Endothelial cell of umbilical vein (primary cell): ENCODE measurements at regions not wholly inside any gene's neighbourhood (a gene's known extent, or its start where the extent isn't known, plus 50 kb on each side); places are given as distances from the start of the nearest gene placed in this dataset.

ENCODE experiments used
- BruUV-seq: library from RNA; stranded (reverse); fragments of 400-500 nt; replicated peaks from 2 replicates; lab custom pipeline; 2021; lab: Mats Ljungman, UMichigan
- CTCF ChIA-PET: fragments of 300-600, 350-600 bp; sonication (Branson Sonifier 250); formaldehyde crosslinking; loops from one replicate; lab custom pipeline; 2021; ENCODE audit warnings: antibody characterized with exemption, inconsistent platforms; lab: Charles Lee
- POLR2A ChIA-PET: fragments of 300-600, 350-600 bp; sonication (Branson Sonifier 250); formaldehyde crosslinking; loops from one replicate; lab custom pipeline; 2021; ENCODE audit warnings: antibody characterized with exemption, inconsistent platforms; lab: Charles Lee
- DNase-seq: peaks from one replicate; pipeline ENCODE4 v3.0.0-alpha.2; 2011; ENCODE audit warnings: low read depth, low spot score
- FAIRE-seq: peaks from 2 replicates; lab custom pipeline; 2011; peaks lifted over from hg19 to GRCh38; lab: Jason Lieb, UNC
- H2AFZ ChIP-seq: 2 replicates; pipeline ENCODE4 v1.6.0; 2012; ENCODE audit warnings: low read depth, low read length, control low read depth, inconsistent platforms
- H3K27ac ChIP-seq: 2 replicates; pipeline ENCODE4 v1.5.1; 2011; ENCODE audit warnings: low read depth, mild to moderate bottlenecking, control low read depth, low read length, moderate library complexity; ENCODE audit not compliant: insufficient read depth
- H3K27me3 ChIP-seq, 2 experiments: 2 replicates each; pipeline versions ENCODE4 v1.6.0 to v1.6.1; 2011; ENCODE audit warnings: low read length in 2 of 2, mixed read lengths in 1 of 2; ENCODE audit not compliant: control insufficient read depth in 2 of 2, insufficient read depth in 2 of 2
- H3K36me3 ChIP-seq, 2 experiments: 2 replicates in 1 of 2; 3 replicates in 1 of 2; pipeline ENCODE4 v1.5.1; 2011; ENCODE audit warnings: low read length in 2 of 2, mild to moderate bottlenecking in 1 of 2, moderate library complexity in 1 of 2; ENCODE audit not compliant: control insufficient read depth in 2 of 2, insufficient read depth in 2 of 2; ENCODE audit errors: extremely low read depth in 1 of 2
- H3K4me1 ChIP-seq: 3 replicates; pipeline ENCODE4 v1.5.1; 2011; ENCODE audit warnings: mild to moderate bottlenecking, low read length; ENCODE audit not compliant: control insufficient read depth, insufficient read depth; ENCODE audit errors: extremely low read depth
- H3K4me2 ChIP-seq: 2 replicates; pipeline ENCODE4 v1.6.1; 2011; ENCODE audit warnings: low read length, control low read depth, mixed read lengths; ENCODE audit not compliant: insufficient read depth
- H3K4me3 ChIP-seq, 3 experiments: fragments of 200-600 bp in 1 of 3; sonication (generic), shearing (Covaris generic) in 1 of 3; replicated peaks in 1 of 3; 2 replicates each; pipeline ENCODE4 v1.5.1; 2011 to 2016; ENCODE audit warnings: control low read depth in 3 of 3, low read length in 3 of 3, mild to moderate bottlenecking in 2 of 3, inconsistent platforms in 1 of 3, low read depth in 1 of 3, moderate library complexity in 1 of 3; ENCODE audit not compliant: insufficient read depth in 1 of 3
- H3K79me2 ChIP-seq: 2 replicates; pipeline ENCODE4 v1.6.0; 2012; ENCODE audit warnings: low read length, inconsistent platforms; ENCODE audit not compliant: control insufficient read depth, insufficient read depth
- H3K9ac ChIP-seq: replicated peaks from 2 replicates; pipeline ENCODE3; 2011; ENCODE audit warnings: low read length, control low read depth; ENCODE audit not compliant: insufficient read depth; ENCODE audit errors: extremely low read depth
- H3K9me1 ChIP-seq: replicated peaks from 3 replicates; pipeline ENCODE4 v1.6.0; 2011; ENCODE audit warnings: mild to moderate bottlenecking, low read length; ENCODE audit not compliant: control insufficient read depth, insufficient read depth; ENCODE audit errors: extremely low read depth
- H3K9me3 ChIP-seq: replicated peaks from 2 replicates; pipeline ENCODE4 v1.5.1; 2012; ENCODE audit warnings: low read length, inconsistent platforms; ENCODE audit not compliant: control insufficient read depth, insufficient read depth
- H4K20me1 ChIP-seq: replicated peaks from 2 replicates; pipeline ENCODE3; 2011; ENCODE audit warnings: mild to moderate bottlenecking, low read length; ENCODE audit not compliant: control insufficient read depth, insufficient read depth; ENCODE audit errors: extremely low read depth
- EZH2 ChIP-seq: IDR thresholded peaks from 2 replicates; pipeline ENCODE4 v1.6.1; 2012; ENCODE audit warnings: borderline replicate concordance, low read depth, mild to moderate bottlenecking, moderate library complexity, low read length, inconsistent platforms; ENCODE audit not compliant: severe bottlenecking
- GATA2 ChIP-seq: IDR thresholded peaks from 2 replicates; pipeline ENCODE4 v1.7.0; 2011; ENCODE audit warnings: low read depth, mild to moderate bottlenecking, moderate library complexity, mixed read lengths, low read length; ENCODE audit not compliant: insufficient read length, insufficient read depth
- POLR2AphosphoS5 ChIP-seq: IDR thresholded peaks from 2 replicates; pipeline ENCODE4 v1.6.1; 2012; ENCODE audit warnings: low read depth, mild to moderate bottlenecking, control low read depth, low read length, moderate library complexity; ENCODE audit not compliant: insufficient read depth
- dilution Hi-C: fragments of 300-500 bp; cut with MboI; formaldehyde crosslinking; loops from one replicate; pipeline ENCODE4 v1.15.0; 2019; ENCODE audit warnings: low sequenced_read_pairs; ENCODE audit not compliant: extremely low pct_ligation_motif_present
- intact Hi-C: fragments of 100-400 bp; cut with micrococcal nuclease; formaldehyde crosslinking; loops from one replicate; pipeline ENCODE4 v1.10.0; 2022
- TF ChIP-seq, protein P1 (sequence below): IDR thresholded peaks from 2 replicates; pipeline ENCODE4 v1.6.1; 2011; ENCODE audit not compliant: insufficient read depth, insufficient read length

DNA sequence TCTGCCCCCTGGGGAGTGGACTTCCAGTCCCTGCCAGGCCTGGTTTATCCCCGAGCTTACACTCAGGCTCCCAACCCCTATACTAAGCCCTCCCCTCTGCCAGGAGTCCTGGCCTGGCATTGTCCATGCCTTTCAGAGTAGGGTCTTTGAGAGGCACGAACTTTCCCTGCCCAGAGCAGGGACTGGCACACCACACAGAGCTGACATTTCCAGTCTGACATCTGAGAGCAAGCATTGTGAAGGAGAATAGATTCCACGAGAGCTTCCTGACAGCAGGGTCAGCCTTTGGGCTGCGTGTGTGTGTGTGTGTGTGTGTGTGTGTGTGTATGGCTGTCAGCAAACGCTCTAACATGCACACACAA lies 59.5 kb upstream of the LAPTM5 start:
- ChIA-PET CTCF (interaction anchor here (0.8 to 3.7 kb wide), 6 partner anchors 12 to 95 kb away, joined by 3 to 16 read pairs (median 4); no protein-coding TSS in a partner anchor), POLR2A (no interaction called here)
- Histone ChIP-seq H3K4me3 (no peak overlapping the region), H3K9me3 (no peaks in the 10 kb centered on the region), H3K27me3 (peaks cover 8 to 20% of the 10 kb centered on the region in 2 experiments), H3K27ac (no peak overlapping the region), H3K4me2 (no peak overlapping the region), H3K9ac (no peak overlapping the region), H3K9me1 (no peaks in the 10 kb centered on the region), H3K36me3 (no peaks in the 10 kb centered on the region), H3K4me1 (no peaks in the 10 kb centered on the region), H2AFZ (no peak overlapping the region), H3K79me2 (no peaks in the 10 kb centered on the region), H4K20me1 (no peaks in the 10 kb centered on the region)
- intact Hi-C loops: no loop called here
- TF ChIP-seq EZH2 (peak; percentile 25), GATA2 (no peak), POLR2AphosphoS5 (no peak)
- dilution Hi-C loops: loop anchor here (25.0 kb wide), 1 partner anchor 95 kb away; the partner anchor contains the start of gene SDC3
- BruUV-seq: no TSS peak
- DNase-seq (no peak), FAIRE-seq (no peak)

DNA sequence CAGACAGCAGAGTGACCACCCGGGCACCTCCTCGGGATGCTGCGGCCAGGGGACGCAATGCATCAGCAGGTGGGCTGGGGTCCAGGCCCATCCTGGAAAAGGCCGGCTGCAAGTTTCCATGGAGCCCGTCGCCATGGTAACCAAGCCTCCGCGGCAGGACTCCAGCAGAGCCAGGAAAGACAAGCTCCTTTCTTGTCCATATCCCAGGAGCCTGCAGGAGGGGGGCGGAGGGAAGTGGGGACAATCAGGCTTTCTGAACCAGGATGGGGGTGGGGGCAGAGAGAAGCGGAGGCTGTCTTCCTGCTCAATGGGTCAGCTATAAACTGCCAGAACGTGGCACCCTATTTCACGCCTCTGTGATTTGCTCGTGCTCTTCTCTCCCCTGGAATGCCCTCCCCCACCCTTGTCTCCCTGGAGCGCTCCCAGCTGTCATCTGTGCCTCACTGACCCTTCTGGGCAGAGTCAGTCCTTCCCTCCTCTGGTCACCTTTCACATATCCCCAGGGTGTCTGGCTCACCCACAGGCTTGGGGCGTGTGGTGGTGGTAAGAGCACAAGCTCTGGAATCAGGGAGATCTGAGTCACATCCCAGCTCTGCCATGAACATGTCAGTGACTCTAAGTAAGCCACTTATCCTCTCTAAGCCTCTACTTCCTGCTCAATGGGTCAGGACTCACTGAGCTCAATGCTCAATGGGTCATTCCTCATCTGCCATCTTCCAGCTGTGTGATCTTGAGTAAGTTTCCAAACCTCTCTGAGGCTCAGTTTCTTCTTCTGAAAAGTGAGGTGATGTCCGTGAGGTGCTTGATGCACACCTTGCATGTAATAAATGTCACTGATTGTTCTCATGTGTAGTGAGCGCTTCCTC lies 58.9 kb upstream of the LAPTM5 start:
- H3K4me1 ChIP-seq: no peaks in the 10 kb centered on the region
- no peak overlapping the region for H3K4me2 ChIP-seq
- DNase-seq (no peak), FAIRE-seq (no peak)
- no peaks in the 10 kb centered on the region for H3K9me1 ChIP-seq
- H2AFZ ChIP-seq: no peak overlapping the region
- no peaks in the 10 kb centered on the region for H4K20me1 ChIP-seq
- dilution Hi-C loops (loop anchor here (25.0 kb wide), 1 partner anchor 96 kb away; the partner anchor contains the start of gene SDC3), intact Hi-C loops (no loop called here)
- no peak overlapping the region for H3K4me3 ChIP-seq
- ChIA-PET CTCF (interaction anchor here (0.6 to 3.7 kb wide), 8 partner anchors 8 to 95 kb away, joined by 3 to 16 read pairs (median 3); no protein-coding TSS in a partner anchor), POLR2A (no interaction called here)
- no peaks in the 10 kb centered on the region for H3K9me3 ChIP-seq
- no peaks in the 10 kb centered on the region for H3K36me3 ChIP-seq
- H3K27me3 ChIP-seq: peaks cover 8 to 20% of the 10 kb centered on the region in 2 experiments
- H3K27ac ChIP-seq: no peak overlapping the region
- H3K9ac ChIP-seq: no peak overlapping the region
- no peaks in the 10 kb centered on the region for H3K79me2 ChIP-seq
- BruUV-seq: no TSS peak
- TF ChIP-seq, protein P1, sequence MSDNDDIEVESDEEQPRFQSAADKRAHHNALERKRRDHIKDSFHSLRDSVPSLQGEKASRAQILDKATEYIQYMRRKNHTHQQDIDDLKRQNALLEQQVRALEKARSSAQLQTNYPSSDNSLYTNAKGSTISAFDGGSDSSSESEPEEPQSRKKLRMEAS: no peak
